ENCODE measurements at regions not wholly inside any gene's neighbourhood (a gene's known extent, or its start where the extent isn't known, plus 50 kb on each side); places are given as distances from the start of the nearest gene placed in this dataset.

- H3K4me3 ChIP-seq (replicated peaks; ENCODE audit: low read depth, low read length), result no peak overlapping the region
- DNase-seq (ENCODE audit: low read depth), result no peak
- TF ChIP-seq CTCF (IDR thresholded peaks at IDR 0.05; ENCODE audit: low read length, missing control alignments), result no peak
These were observed 465.9 kb upstream of the TGFBR2 start for GRCh38 chr3:30140356-30141075.

- DNase-seq (ENCODE audit: low read depth), result no peak
- H3K4me3 ChIP-seq (replicated peaks; ENCODE audit: low read depth, low read length), result no peak overlapping the region
- no peak for TF ChIP-seq CTCF (IDR thresholded peaks at IDR 0.05; ENCODE audit: low read length, missing control alignments)
These were observed 465.2 kb upstream of the TGFBR2 start for GRCh38 chr3:30141178-30141581.

- TF ChIP-seq CTCF (IDR thresholded peaks at IDR 0.05; ENCODE audit: low read length, missing control alignments), result no peak
- H3K4me3 ChIP-seq (replicated peaks; ENCODE audit: low read depth, low read length), result no peak overlapping the region
- no peak for DNase-seq (ENCODE audit: low read depth)
These were observed 464.5 kb upstream of the TGFBR2 start for GRCh38 chr3:30141927-30142326.

- no peak overlapping the region for H3K4me3 ChIP-seq (replicated peaks; ENCODE audit: low read depth, low read length)
- TF ChIP-seq CTCF (IDR thresholded peaks at IDR 0.05; ENCODE audit: low read length, missing control alignments), result no peak
- peak; percentile 67 for DNase-seq (ENCODE audit: low read depth)
These were observed 463.5 kb upstream of the TGFBR2 start for GRCh38 chr3:30142946-30143345.

GRCh38 chr3:30145281-30145680 is 461.1 kb upstream of the TGFBR2 start:
- H3K4me3 ChIP-seq (replicated peaks; ENCODE audit: low read depth, low read length), result no peak overlapping the region
- DNase-seq (ENCODE audit: low read depth), result no peak
- TF ChIP-seq CTCF (IDR thresholded peaks at IDR 0.05; ENCODE audit: low read length, missing control alignments), result no peak

GRCh38 chr3:30146978-30147377 is 459.4 kb upstream of the TGFBR2 start:
- no peak overlapping the region for H3K4me3 ChIP-seq (replicated peaks; ENCODE audit: low read depth, low read length)
- TF ChIP-seq CTCF (IDR thresholded peaks at IDR 0.05; ENCODE audit: low read length, missing control alignments), result no peak
- DNase-seq (ENCODE audit: low read depth), result peak; percentile 28

GRCh38 chr3:30154853-30155252 is 451.5 kb upstream of the TGFBR2 start:
- H3K4me3 ChIP-seq (replicated peaks; ENCODE audit: low read depth, low read length), result no peak overlapping the region
- TF ChIP-seq CTCF (IDR thresholded peaks at IDR 0.05; ENCODE audit: low read length, missing control alignments), result no peak
- DNase-seq (ENCODE audit: low read depth), result no peak
